Naive B cell (primary cell): ENCODE measurements at regions not wholly inside any gene's neighbourhood (a gene's known extent, or its start where the extent isn't known, plus 50 kb on each side); places are given as distances from the start of the nearest gene placed in this dataset.
"Not testable (repeated sequence)": the region's sequence is repeated elsewhere in the genome, so short reads cannot be mapped to it uniquely, and the experiment has no call there.

Source experiments
- ATAC-seq, 2 donors: fragments of 150-1000 bp; cut with Tn5 transposase; 2 replicates each; pipeline ENCODE4 v1.10.0; 2021; ENCODE audit warnings: low read depth in 2 of 2, mild to moderate bottlenecking in 2 of 2, moderate library complexity in 2 of 2
- DNase-seq: peaks from one replicate; pipeline ENCODE4 v3.0.0; 2022
- H3K27ac Mint-ChIP-seq, 6 donors: one replicate each; pipeline ENCODE4 v1.8.0; 2020 to 2022; ENCODE audit warnings: mild to moderate bottlenecking in 6 of 6, mixed read lengths in 6 of 6, moderate library complexity in 5 of 6, inconsistent platforms in 2 of 6
- H3K27me3 Mint-ChIP-seq, 3 donors: one replicate each; pipeline ENCODE4 v1.8.0; 2021 to 2022; ENCODE audit warnings: mixed read lengths in 3 of 3, mild to moderate bottlenecking in 1 of 3
- H3K36me3 Mint-ChIP-seq, 2 donors: one replicate each; pipeline ENCODE4 v1.8.0; 2020 to 2022; ENCODE audit warnings: mixed read lengths in 2 of 2, inconsistent platforms in 1 of 2, mild to moderate bottlenecking in 1 of 2
- H3K4me1 Mint-ChIP-seq, 3 donors: one replicate each; pipeline ENCODE4 v1.8.0; 2020 to 2022; ENCODE audit warnings: mixed read lengths in 3 of 3, inconsistent platforms in 1 of 3, mild to moderate bottlenecking in 1 of 3, moderate library complexity in 1 of 3
- H3K4me3 Mint-ChIP-seq, 8 donors: one replicate each; pipeline ENCODE4 v1.8.0; 2020 to 2022; ENCODE audit warnings: mild to moderate bottlenecking in 8 of 8, mixed read lengths in 8 of 8, moderate library complexity in 8 of 8, inconsistent platforms in 2 of 8
- H3K9me3 Mint-ChIP-seq, 7 donors: one replicate each; pipeline ENCODE4 v1.8.0; 2020 to 2022; ENCODE audit warnings: mixed read lengths in 7 of 7, mild to moderate bottlenecking in 5 of 7, inconsistent platforms in 2 of 7, moderate library complexity in 1 of 7

GRCh38 chr1:4071653-4072052 lies 171.6 kb upstream of the C1orf174 start:
- Mint-ChIP-seq H3K27me3 (peaks cover 8 to 26% (median 19%) of the 10 kb centered on the region in 3 donors), H3K9me3 (no peaks in the 10 kb centered on the region), H3K27ac (no peak overlapping the region), H3K4me3 (no peak overlapping the region), H3K4me1 (peaks cover 0 to 8% (median 5%) of the 10 kb centered on the region in 3 donors), H3K36me3 (no peaks in the 10 kb centered on the region)
- DNase-seq (no peak), ATAC-seq (no peak)

GRCh38 chr1:4072481-4073153 lies 172.5 kb upstream of the C1orf174 start:
- H3K27ac Mint-ChIP-seq: peak overlapping the region in 1 of 6 donors; percentile 78
- peaks cover 0 to 8% (median 5%) of the 10 kb centered on the region in 3 donors for H3K4me1 Mint-ChIP-seq
- peaks cover 8 to 26% (median 19%) of the 10 kb centered on the region in 3 donors for H3K27me3 Mint-ChIP-seq
- H3K36me3 Mint-ChIP-seq: no peaks in the 10 kb centered on the region
- DNase-seq: no peak
- peak overlapping the region in 1 of 8 donors; percentile 54 for H3K4me3 Mint-ChIP-seq
- ATAC-seq: no peak
- H3K9me3 Mint-ChIP-seq: no peaks in the 10 kb centered on the region

GRCh38 chr1:4075436-4076225 lies 175.6 kb upstream of the C1orf174 start:
- no peak overlapping the region for H3K27ac Mint-ChIP-seq
- no peak overlapping the region for H3K4me3 Mint-ChIP-seq
- peaks cover 6 to 13% of the 10 kb centered on the region in 2 donors for H3K36me3 Mint-ChIP-seq
- peaks cover 0 to 8% (median 5%) of the 10 kb centered on the region in 3 donors for H3K4me1 Mint-ChIP-seq
- DNase-seq (no peak), ATAC-seq (no peak)
- peaks cover 12 to 31% (median 25%) of the 10 kb centered on the region in 3 donors for H3K27me3 Mint-ChIP-seq
- peaks cover 0 to 12% (median 5%) of the 10 kb centered on the region in 7 donors for H3K9me3 Mint-ChIP-seq

- H3K4me3 Mint-ChIP-seq: no peak overlapping the region
- peaks cover 11 to 36% (median 31%) of the 10 kb centered on the region in 3 donors for H3K27me3 Mint-ChIP-seq
- H3K27ac Mint-ChIP-seq: no peak overlapping the region
- DNase-seq: no peak
- no peak for ATAC-seq
- H3K4me1 Mint-ChIP-seq: peaks cover 0 to 8% (median 5%) of the 10 kb centered on the region in 3 donors
- peaks cover 3 to 13% (median 8%) of the 10 kb centered on the region in 7 donors for H3K9me3 Mint-ChIP-seq
- H3K36me3 Mint-ChIP-seq: peaks cover 6 to 19% of the 10 kb centered on the region in 2 donors
These were observed 176.3 kb upstream of the C1orf174 start for GRCh38 chr1:4076346-4076745.

- H3K4me1 Mint-ChIP-seq, H3K27ac Mint-ChIP-seq, DNase-seq, H3K4me3 Mint-ChIP-seq, ATAC-seq: not testable (repeated sequence)
- Mint-ChIP-seq H3K36me3 (peaks cover 6 to 19% of the 10 kb centered on the region in 2 donors), H3K9me3 (peaks cover 3 to 13% (median 8%) of the 10 kb centered on the region in 7 donors), H3K27me3 (peaks cover 10 to 17% (median 15%) of the 10 kb centered on the region in 3 donors)
These were observed 178.3 kb upstream of the C1orf174 start for GRCh38 chr1:4078091-4078962.

- Mint-ChIP-seq H3K4me3 (no peak overlapping the region), H3K27me3 (peaks cover 10 to 12% (median 12%) of the 10 kb centered on the region in 3 donors), H3K4me1 (no peaks in the 10 kb centered on the region), H3K27ac (no peak overlapping the region), H3K36me3 (peaks cover 6 to 19% of the 10 kb centered on the region in 2 donors), H3K9me3 (peaks cover 3 to 13% (median 8%) of the 10 kb centered on the region in 7 donors)
- no peak for ATAC-seq
- DNase-seq: no peak
These were observed 179.7 kb upstream of the C1orf174 start for GRCh38 chr1:4079815-4080214.

GRCh38 chr1:4081806-4082711 lies 182.0 kb upstream of the C1orf174 start:
- H3K27ac Mint-ChIP-seq: peak overlapping the region in 1 of 6 donors; percentile 52
- H3K9me3 Mint-ChIP-seq: peaks cover 3 to 13% (median 9%) of the 10 kb centered on the region in 7 donors
- H3K36me3 Mint-ChIP-seq: peaks cover 6 to 19% of the 10 kb centered on the region in 2 donors
- no peak overlapping the region for H3K4me3 Mint-ChIP-seq
- peaks cover 0 to 4% (median 0%) of the 10 kb centered on the region in 3 donors for H3K4me1 Mint-ChIP-seq
- H3K27me3 Mint-ChIP-seq: peaks cover 12 to 20% (median 12%) of the 10 kb centered on the region in 3 donors
- no peak for ATAC-seq
- DNase-seq: no peak

- ATAC-seq: no peak
- H3K4me1 Mint-ChIP-seq: peaks cover 0 to 10% (median 4%) of the 10 kb centered on the region in 3 donors
These were observed 183.4 kb upstream of the C1orf174 start for GRCh38 chr1:4083231-4084047.

GRCh38 chr1:4084048-4084431 lies 184.0 kb upstream of the C1orf174 start:
- H3K27ac Mint-ChIP-seq: no peak overlapping the region
- no peak for DNase-seq
- peaks cover 12 to 25% (median 19%) of the 10 kb centered on the region in 3 donors for H3K27me3 Mint-ChIP-seq
- peaks cover 0 to 10% (median 4%) of the 10 kb centered on the region in 3 donors for H3K4me1 Mint-ChIP-seq
- H3K9me3 Mint-ChIP-seq: peaks cover 4 to 13% (median 9%) of the 10 kb centered on the region in 7 donors
- no peak for ATAC-seq
- H3K36me3 Mint-ChIP-seq: peaks cover 6 to 24% of the 10 kb centered on the region in 2 donors
- H3K4me3 Mint-ChIP-seq: no peak overlapping the region

More at GRCh38 chr1:4083231-4084047, 183.4 kb upstream of the C1orf174 start:
- peaks cover 6 to 24% of the 10 kb centered on the region in 2 donors for H3K36me3 Mint-ChIP-seq
- peaks cover 12 to 24% (median 17%) of the 10 kb centered on the region in 3 donors for H3K27me3 Mint-ChIP-seq
- DNase-seq: no peak
- H3K9me3 Mint-ChIP-seq: peaks cover 4 to 13% (median 9%) of the 10 kb centered on the region in 7 donors
- no peak overlapping the region for H3K4me3 Mint-ChIP-seq
- H3K27ac Mint-ChIP-seq: no peak overlapping the region

- Mint-ChIP-seq H3K4me3 (no peak overlapping the region), H3K36me3 (peaks cover 3 to 20% of the 10 kb centered on the region in 2 donors), H3K9me3 (peaks cover under 1 to 12% (median 6%) of the 10 kb centered on the region in 7 donors), H3K4me1 (peaks cover 0 to 10% (median 4%) of the 10 kb centered on the region in 3 donors), H3K27ac (no peak overlapping the region), H3K27me3 (peaks cover 12 to 25% (median 19%) of the 10 kb centered on the region in 3 donors)
- DNase-seq (no peak), ATAC-seq (no peak)
These were observed 184.4 kb upstream of the C1orf174 start for GRCh38 chr1:4084446-4084845.

GRCh38 chr1:4084896-4085295 lies 184.8 kb upstream of the C1orf174 start:
- Mint-ChIP-seq H3K27me3 (peaks cover 12 to 25% (median 19%) of the 10 kb centered on the region in 3 donors), H3K4me1 (peaks cover 0 to 10% (median 4%) of the 10 kb centered on the region in 3 donors), H3K9me3 (peaks cover 0 to 8% (median 6%) of the 10 kb centered on the region in 7 donors), H3K4me3 (no peak overlapping the region), H3K27ac (peak overlapping the region in 1 of 6 donors; percentile 27), H3K36me3 (peaks cover 0 to 17% of the 10 kb centered on the region in 2 donors)
- DNase-seq (no peak), ATAC-seq (no peak)
